Heart left ventricle (tissue), 13 donors: ENCODE measurements at regions not wholly inside any gene's neighbourhood (a gene's known extent, or its start where the extent isn't known, plus 50 kb on each side); places are given as distances from the start of the nearest gene placed in this dataset.

ENCODE experiments used
- POLR2A ChIP-seq, 2 donors: fragments of 450-650 bp; IDR thresholded peaks; one replicate each; pipeline ENCODE4 v1.6.1; 2017; ENCODE audit warnings: antibody characterized with exemption in 2 of 2, mild to moderate bottlenecking in 2 of 2, moderate library complexity in 2 of 2
- TF ChIP-seq, protein P1 (sequence below), 12 donors: fragments of 200-600 bp; sonication (generic) in 4 of 12; IDR thresholded peaks; one replicate each; pipeline versions ENCODE4 v1.5.0 to v1.8.0; 2018 to 2022; ENCODE audit warnings: antibody characterized with exemption in 12 of 12, mild to moderate bottlenecking in 5 of 12
- donor health status: ischemic (EF 13 %, LVEDD 7.1; RV severe dilation, severe dysfunction).
- donor health status: DM: no; HTN: yes; CAD: no.
- donor health status: DM: no; HTN: no; CAD: no.
- donor health status: ischemic (EF 25% LVEDD 6.9; RV normal size, moderate dysfunction).
- donor health status: ischemic (EF 25% LVEDD 5.7; RV mildly dilated, moderate dysfunction).
- donor health status: ischemic (EF 35%, LVEDD 5.7; RV mildly dilated, moderate dysfunction).
- donor health status: nonischemic (EF 11% LVEDD 7.7; RV severe dilation, severe dysfunction).
- donor health status: DM: yes; HTN: yes; CAD: no.
- donor health status: PGD.
- donor health status: ischemic (EF 29% LVEDD 5.4; RV normal size, mild dysfunction).
- donor health status: nonischemic (EF 23%, LVEDD 6.1; RV moderate dilation, normal function).

DNA sequence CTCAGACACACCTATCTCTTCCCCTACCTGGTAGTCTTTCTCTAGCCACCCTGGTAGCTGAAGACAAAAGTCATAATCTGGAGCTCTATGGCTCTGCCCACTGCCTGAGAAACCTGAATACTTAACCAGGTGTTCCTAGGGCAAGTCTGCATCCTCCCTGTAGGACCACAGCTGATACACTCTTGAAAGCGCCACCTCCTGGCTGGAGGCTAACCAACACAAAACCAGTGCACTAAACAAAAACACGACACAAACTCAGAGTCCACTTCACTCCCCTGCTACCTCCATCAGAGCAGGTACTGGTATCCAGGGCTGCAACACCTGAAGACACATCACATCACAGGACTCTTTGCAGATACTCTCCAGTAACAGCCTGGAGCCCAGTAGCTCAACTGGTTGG lies 84.6 kb upstream of the ANXA1 start:
- TF ChIP-seq, protein P1, sequence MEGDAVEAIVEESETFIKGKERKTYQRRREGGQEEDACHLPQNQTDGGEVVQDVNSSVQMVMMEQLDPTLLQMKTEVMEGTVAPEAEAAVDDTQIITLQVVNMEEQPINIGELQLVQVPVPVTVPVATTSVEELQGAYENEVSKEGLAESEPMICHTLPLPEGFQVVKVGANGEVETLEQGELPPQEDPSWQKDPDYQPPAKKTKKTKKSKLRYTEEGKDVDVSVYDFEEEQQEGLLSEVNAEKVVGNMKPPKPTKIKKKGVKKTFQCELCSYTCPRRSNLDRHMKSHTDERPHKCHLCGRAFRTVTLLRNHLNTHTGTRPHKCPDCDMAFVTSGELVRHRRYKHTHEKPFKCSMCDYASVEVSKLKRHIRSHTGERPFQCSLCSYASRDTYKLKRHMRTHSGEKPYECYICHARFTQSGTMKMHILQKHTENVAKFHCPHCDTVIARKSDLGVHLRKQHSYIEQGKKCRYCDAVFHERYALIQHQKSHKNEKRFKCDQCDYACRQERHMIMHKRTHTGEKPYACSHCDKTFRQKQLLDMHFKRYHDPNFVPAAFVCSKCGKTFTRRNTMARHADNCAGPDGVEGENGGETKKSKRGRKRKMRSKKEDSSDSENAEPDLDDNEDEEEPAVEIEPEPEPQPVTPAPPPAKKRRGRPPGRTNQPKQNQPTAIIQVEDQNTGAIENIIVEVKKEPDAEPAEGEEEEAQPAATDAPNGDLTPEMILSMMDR (IDR thresholded peaks at IDR 0.05) = no peak
- no peak for TF ChIP-seq POLR2A (IDR thresholded peaks at IDR 0.05)
